SK-N-SH (cell line): ENCODE measurements at regions not wholly inside any gene's neighbourhood (a gene's known extent, or its start where the extent isn't known, plus 50 kb on each side); places are given as distances from the start of the nearest gene placed in this dataset.

Experiments used
- CTCF ChIP-seq: fragments of 200-600 bp; sonication (generic); IDR thresholded peaks from 2 replicates; pipeline ENCODE4 v1.6.1; 2017; ENCODE audit warnings: antibody characterized with exemption, mild to moderate bottlenecking, moderate library complexity
- IRF3 ChIP-seq: fragments of 150-350 bp; IDR thresholded peaks from 2 replicates; pipeline ENCODE4 v1.6.1; 2016; ENCODE audit warnings: mild to moderate bottlenecking, low read depth, low read length
- JUND ChIP-seq: IDR thresholded peaks from 2 replicates; pipeline ENCODE4 v1.4.0; 2012
- NFIC ChIP-seq: IDR thresholded peaks from 2 replicates; pipeline ENCODE4 v1.4.0; 2012; ENCODE audit warnings: borderline replicate concordance

GRCh38 chr14:61196792-61197191 is 84.3 kb downstream of the TMEM30B start:
- TF ChIP-seq JUND (no peak), IRF3 (no peak), CTCF (peak; percentile 19; the same call in 1 of the 2 replicates), NFIC (no peak)
